Breast epithelium (tissue), 3 donors: ENCODE measurements at regions not wholly inside any gene's neighbourhood (a gene's known extent, or its start where the extent isn't known, plus 50 kb on each side); places are given as distances from the start of the nearest gene placed in this dataset.

Experiments
- CTCF ChIP-seq, 3 donors: fragments of 450-650 bp; IDR thresholded peaks; one replicate each; pipeline ENCODE4 v1.5.1; 2016 to 2017; ENCODE audit warnings: antibody characterized with exemption in 3 of 3, mild to moderate bottlenecking in 3 of 3, moderate library complexity in 3 of 3
- POLR2A ChIP-seq: fragments of 450-650 bp; IDR thresholded peaks from one replicate; pipeline ENCODE4 v1.6.1; 2016; ENCODE audit warnings: antibody characterized with exemption, mild to moderate bottlenecking, moderate library complexity
- POLR2AphosphoS5 ChIP-seq, 3 donors: sonication (generic); formaldehyde crosslinking; IDR thresholded peaks; one replicate each; pipeline ENCODE4 v1.6.1; 2017; ENCODE audit warnings: antibody characterized with exemption in 3 of 3

- TF ChIP-seq CTCF (IDR thresholded peaks at IDR 0.05) (no peak), POLR2A (no peak), POLR2AphosphoS5 (IDR thresholded peaks at IDR 0.05) (no peak)
These were observed 203.5 kb upstream of the NEGR1 start for GRCh38 chr1:72485801-72486200.
